ENCODE measurements at regions not wholly inside any gene's neighbourhood (a gene's known extent, or its start where the extent isn't known, plus 50 kb on each side); places are given as distances from the start of the nearest gene placed in this dataset.

GRCh38 chr2:240247241-240247867, 106.9 kb upstream of the OTOS start:
- no peak for TF ChIP-seq ELF4 (IDR thresholded peaks at IDR 0.05)
- TF ChIP-seq, protein P1, sequence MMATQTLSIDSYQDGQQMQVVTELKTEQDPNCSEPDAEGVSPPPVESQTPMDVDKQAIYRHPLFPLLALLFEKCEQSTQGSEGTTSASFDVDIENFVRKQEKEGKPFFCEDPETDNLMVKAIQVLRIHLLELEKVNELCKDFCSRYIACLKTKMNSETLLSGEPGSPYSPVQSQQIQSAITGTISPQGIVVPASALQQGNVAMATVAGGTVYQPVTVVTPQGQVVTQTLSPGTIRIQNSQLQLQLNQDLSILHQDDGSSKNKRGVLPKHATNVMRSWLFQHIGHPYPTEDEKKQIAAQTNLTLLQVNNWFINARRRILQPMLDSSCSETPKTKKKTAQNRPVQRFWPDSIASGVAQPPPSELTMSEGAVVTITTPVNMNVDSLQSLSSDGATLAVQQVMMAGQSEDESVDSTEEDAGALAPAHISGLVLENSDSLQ (IDR thresholded peaks at IDR 0.05), result no peak
- TF ChIP-seq BHLHE40 (IDR thresholded peaks at IDR 0.05; ENCODE audit: borderline replicate concordance), result no peak
